Caco-2 (cell line): ENCODE measurements at regions not wholly inside any gene's neighbourhood (a gene's known extent, or its start where the extent isn't known, plus 50 kb on each side); places are given as distances from the start of the nearest gene placed in this dataset.

Experiments
- BruUV-seq: library from RNA; stranded (reverse); fragments of 400-500 nt; replicated peaks from 2 replicates; lab custom pipeline; 2021; lab: Mats Ljungman, UMichigan
- CTCF ChIA-PET: fragments of 300-600 bp; sonication (Branson Sonifier 250); formaldehyde crosslinking; loops from one replicate; lab custom pipeline; 2022; ENCODE audit warnings: antibody characterized with exemption; lab: Charles Lee
- POLR2A ChIA-PET: fragments of 300-600 bp; sonication (Branson Sonifier 250); formaldehyde crosslinking; loops from one replicate; lab custom pipeline; 2022; ENCODE audit warnings: antibody characterized with exemption; lab: Charles Lee
- DNase-seq, 2 experiments: peaks; one replicate each; pipeline versions ENCODE4 v3.0.0 to v3.0.0-alpha.2; 2020 to 2022
- H3K27me3 ChIP-seq: replicated peaks from 2 replicates; pipeline ENCODE4 v1.6.0; 2011; ENCODE audit warnings: low read length; ENCODE audit not compliant: control insufficient read depth, insufficient read depth
- H3K36me3 ChIP-seq: 2 replicates; pipeline ENCODE4 v1.5.1; 2011; ENCODE audit warnings: low read length; ENCODE audit not compliant: control insufficient read depth, insufficient read depth
- H3K4me1 ChIP-seq: fragments of 250-450 bp; sonication (Bioruptor Pico); 2 replicates; pipeline ENCODE4 v1.5.1; 2020; ENCODE audit warnings: mild to moderate bottlenecking
- H3K4me3 ChIP-seq: 2 replicates; pipeline ENCODE4 v1.5.1; 2011; ENCODE audit warnings: low read depth, mild to moderate bottlenecking, control low read depth, low read length
- H3K9me3 ChIP-seq: fragments of 250-450 bp; sonication (Bioruptor Pico); 2 replicates; pipeline ENCODE4 v1.5.1; 2020; ENCODE audit warnings: mild to moderate bottlenecking, moderate library complexity
- H3K27ac Mint-ChIP-seq: one replicate; pipeline ENCODE4 v1.8.0; 2022; ENCODE audit warnings: mixed read lengths; ENCODE audit not compliant: unreplicated experiment
- H3K27me3 Mint-ChIP-seq: one replicate; pipeline ENCODE4 v1.8.0; 2022; ENCODE audit warnings: mixed read lengths; ENCODE audit not compliant: insufficient read depth, unreplicated experiment
- H3K36me3 Mint-ChIP-seq: one replicate; pipeline ENCODE4 v1.8.0; 2022; ENCODE audit warnings: mild to moderate bottlenecking, mixed read lengths; ENCODE audit not compliant: insufficient read depth, unreplicated experiment
- H3K4me1 Mint-ChIP-seq: one replicate; pipeline ENCODE4 v1.8.0; 2022; ENCODE audit warnings: low read depth, mixed read lengths; ENCODE audit not compliant: unreplicated experiment
- H3K4me3 Mint-ChIP-seq: one replicate; pipeline ENCODE4 v1.8.0; 2022; ENCODE audit warnings: mild to moderate bottlenecking, moderate library complexity, mixed read lengths; ENCODE audit not compliant: unreplicated experiment
- H3K9me3 Mint-ChIP-seq: one replicate; pipeline ENCODE4 v1.8.0; 2022; ENCODE audit warnings: mixed read lengths; ENCODE audit not compliant: unreplicated experiment
- intact Hi-C: fragments of 100-400 bp; cut with micrococcal nuclease; formaldehyde crosslinking; loops from one replicate; pipeline ENCODE4 v1.10.0; 2022; ENCODE audit not compliant: unreplicated experiment
- TF ChIP-seq, protein P1 (sequence below), 2 experiments: fragments of 200-600 bp in 1 of 2; IDR thresholded peaks; 1 replicate in 1 of 2; 2 replicates in 1 of 2; pipeline versions ENCODE4 v1.5.1 to v1.8.0; 2011 to 2022; ENCODE audit warnings: antibody characterized with exemption in 1 of 2, control low read depth in 1 of 2, inconsistent platforms in 1 of 2, low read depth in 1 of 2, low read length in 1 of 2, mild to moderate bottlenecking in 1 of 2, moderate library complexity in 1 of 2; ENCODE audit not compliant: insufficient read depth in 1 of 2, severe bottlenecking in 1 of 2, unreplicated experiment in 1 of 2

DNA sequence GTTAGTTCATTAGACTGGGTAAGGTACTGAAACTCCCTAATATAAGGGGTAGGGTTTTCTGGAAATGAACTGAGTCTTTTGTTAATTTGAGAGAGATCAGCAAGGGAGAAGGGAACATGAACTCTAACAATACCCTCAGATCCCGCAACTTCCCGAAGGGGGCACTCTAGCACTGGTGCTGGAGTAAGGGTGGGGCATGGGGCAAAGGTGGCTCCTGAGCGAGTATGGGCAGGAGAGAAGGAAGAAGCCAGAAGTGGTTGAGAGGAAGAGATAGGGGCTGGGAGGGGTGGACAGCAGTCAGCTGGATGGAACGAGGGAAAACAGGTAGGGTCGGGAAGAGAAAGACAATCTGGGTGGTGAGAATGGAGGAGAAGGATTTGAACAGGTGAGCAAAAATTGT lies 183.2 kb upstream of the MAGEE2 start:
- Mint-ChIP-seq H3K27me3 (no peaks in the 10 kb centered on the region), H3K27ac (no peak overlapping the region), H3K36me3 (no peaks in the 10 kb centered on the region), H3K4me3 (no peak overlapping the region), H3K9me3 (no peaks in the 10 kb centered on the region), H3K4me1 (no peaks in the 10 kb centered on the region)
- Histone ChIP-seq H3K27me3 (no peaks in the 10 kb centered on the region), H3K4me3 (no peak overlapping the region), H3K4me1 (no peaks in the 10 kb centered on the region), H3K36me3 (no peaks in the 10 kb centered on the region), H3K9me3 (no peaks in the 10 kb centered on the region)
- TF ChIP-seq, protein P1, sequence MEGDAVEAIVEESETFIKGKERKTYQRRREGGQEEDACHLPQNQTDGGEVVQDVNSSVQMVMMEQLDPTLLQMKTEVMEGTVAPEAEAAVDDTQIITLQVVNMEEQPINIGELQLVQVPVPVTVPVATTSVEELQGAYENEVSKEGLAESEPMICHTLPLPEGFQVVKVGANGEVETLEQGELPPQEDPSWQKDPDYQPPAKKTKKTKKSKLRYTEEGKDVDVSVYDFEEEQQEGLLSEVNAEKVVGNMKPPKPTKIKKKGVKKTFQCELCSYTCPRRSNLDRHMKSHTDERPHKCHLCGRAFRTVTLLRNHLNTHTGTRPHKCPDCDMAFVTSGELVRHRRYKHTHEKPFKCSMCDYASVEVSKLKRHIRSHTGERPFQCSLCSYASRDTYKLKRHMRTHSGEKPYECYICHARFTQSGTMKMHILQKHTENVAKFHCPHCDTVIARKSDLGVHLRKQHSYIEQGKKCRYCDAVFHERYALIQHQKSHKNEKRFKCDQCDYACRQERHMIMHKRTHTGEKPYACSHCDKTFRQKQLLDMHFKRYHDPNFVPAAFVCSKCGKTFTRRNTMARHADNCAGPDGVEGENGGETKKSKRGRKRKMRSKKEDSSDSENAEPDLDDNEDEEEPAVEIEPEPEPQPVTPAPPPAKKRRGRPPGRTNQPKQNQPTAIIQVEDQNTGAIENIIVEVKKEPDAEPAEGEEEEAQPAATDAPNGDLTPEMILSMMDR (IDR thresholded peaks at IDR 0.05; ENCODE audit: insufficient read depth in 1 of 2, low read depth in 1 of 2, low read length in 1 of 2, severe bottlenecking in 1 of 2, unreplicated experiment in 1 of 2), result no peak
- DNase-seq, result peak in 1 of 2 experiments; percentile 2
- intact Hi-C loops, result loop anchor here (1.0 kb wide), 1 partner anchor 159 kb away; no protein-coding TSS in a partner anchor
- CTCF ChIA-PET, result no interaction called here
- no TSS peak for BruUV-seq
- POLR2A ChIA-PET, result no interaction called here

DNA sequence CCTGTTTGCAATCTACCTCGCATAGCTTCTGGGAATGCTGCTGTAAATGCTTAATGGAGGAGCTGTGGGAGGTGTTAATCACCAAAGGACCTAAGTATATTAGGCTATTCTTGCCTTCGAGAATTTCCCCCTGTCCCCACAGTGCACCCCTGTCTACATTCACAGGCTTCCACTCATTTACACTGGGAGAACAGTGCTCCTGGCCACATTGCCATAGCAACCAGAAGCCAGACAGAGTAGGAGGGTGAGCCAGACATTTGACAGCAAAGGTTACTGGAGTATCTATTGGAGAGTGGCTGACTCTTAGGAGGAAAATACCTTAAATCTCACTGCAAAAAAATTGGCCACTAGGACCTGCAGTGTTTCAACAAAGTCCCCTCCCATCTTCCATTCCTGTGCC lies 185.9 kb upstream of the PBDC1 start:
- no peaks in the 10 kb centered on the region for H3K36me3 Mint-ChIP-seq
- ChIA-PET POLR2A (no interaction called here), CTCF (no interaction called here)
- no peaks in the 10 kb centered on the region for H3K36me3 ChIP-seq
- H3K27me3 ChIP-seq, result no peaks in the 10 kb centered on the region
- no peaks in the 10 kb centered on the region for H3K4me1 ChIP-seq
- no peak overlapping the region for H3K4me3 ChIP-seq
- no TSS peak for BruUV-seq
- intact Hi-C loops, result no loop called here
- TF ChIP-seq, protein P1 (IDR thresholded peaks at IDR 0.05; ENCODE audit: insufficient read depth in 1 of 2, low read depth in 1 of 2, low read length in 1 of 2, severe bottlenecking in 1 of 2, unreplicated experiment in 1 of 2), result no peak
- no peaks in the 10 kb centered on the region for H3K9me3 ChIP-seq
- H3K27ac Mint-ChIP-seq, result no peak overlapping the region
- H3K27me3 Mint-ChIP-seq, result no peaks in the 10 kb centered on the region
- no peak for DNase-seq
- H3K4me3 Mint-ChIP-seq, result no peak overlapping the region
- H3K4me1 Mint-ChIP-seq, result no peaks in the 10 kb centered on the region
- H3K9me3 Mint-ChIP-seq, result no peaks in the 10 kb centered on the region

DNA sequence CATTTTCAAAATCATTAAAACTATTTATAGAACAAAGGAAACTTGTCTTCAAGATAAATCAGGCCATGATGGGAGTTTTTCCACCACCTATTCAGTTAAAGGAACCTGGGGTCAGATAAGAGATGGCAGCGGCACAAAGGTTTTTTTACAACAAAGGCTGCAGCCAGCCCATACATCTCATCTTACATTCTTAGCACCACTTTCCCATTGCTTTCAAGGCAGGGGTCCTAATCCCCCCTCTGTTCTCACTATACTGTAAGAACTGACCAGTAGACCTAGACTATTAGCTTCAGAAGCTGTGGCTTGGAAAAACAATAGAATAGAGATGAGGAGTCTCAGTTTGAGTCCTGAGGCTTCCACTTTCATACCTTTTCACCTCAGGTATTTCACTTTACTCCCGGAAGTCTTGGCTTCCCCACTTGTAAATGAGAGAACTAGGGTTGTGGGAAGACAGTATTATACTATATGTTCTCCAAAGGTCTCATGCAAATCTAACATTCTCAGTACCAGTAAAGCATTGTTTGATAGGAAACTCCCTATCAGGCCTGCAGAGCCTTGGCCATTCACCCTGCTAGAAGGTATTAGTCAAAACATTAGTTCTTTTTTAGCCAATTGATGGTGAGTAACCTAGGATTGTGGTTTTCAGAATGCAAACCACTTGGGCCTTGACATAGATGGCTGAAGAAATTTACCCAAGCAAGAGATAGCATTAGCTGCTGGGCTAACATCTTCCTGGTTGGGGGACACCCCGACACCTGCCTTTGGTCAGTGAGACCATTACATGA lies 182.9 kb upstream of the PBDC1 start:
- Histone ChIP-seq H3K4me3 (no peak overlapping the region), H3K27me3 (no peaks in the 10 kb centered on the region), H3K9me3 (no peaks in the 10 kb centered on the region), H3K4me1 (no peaks in the 10 kb centered on the region), H3K36me3 (no peaks in the 10 kb centered on the region)
- intact Hi-C loops, result no loop called here
- Mint-ChIP-seq H3K4me3 (no peak overlapping the region), H3K9me3 (no peaks in the 10 kb centered on the region), H3K36me3 (no peaks in the 10 kb centered on the region), H3K4me1 (no peaks in the 10 kb centered on the region), H3K27me3 (no peaks in the 10 kb centered on the region), H3K27ac (no peak overlapping the region)
- TF ChIP-seq, protein P1 (IDR thresholded peaks at IDR 0.05; ENCODE audit: insufficient read depth in 1 of 2, low read depth in 1 of 2, low read length in 1 of 2, severe bottlenecking in 1 of 2, unreplicated experiment in 1 of 2), result no peak
- ChIA-PET POLR2A (no interaction called here), CTCF (no interaction called here)
- no TSS peak for BruUV-seq
- DNase-seq, result no peak
